Stimulated activated CD4-positive, alpha-beta T cell treated with anti-CD3 and anti-CD28 coated beads, TNF-alpha, amount 100 ng/mL, for 4 hours (primary cell): ENCODE measurements at regions not wholly inside any gene's neighbourhood (a gene's known extent, or its start where the extent isn't known, plus 50 kb on each side); places are given as distances from the start of the nearest gene placed in this dataset.

ENCODE experiments used
- DNase-seq, 3 experiments: peaks; one replicate each; pipeline ENCODE4 v3.0.0-alpha.2; 2020; ENCODE audit warnings: low read depth in 3 of 3

DNA sequence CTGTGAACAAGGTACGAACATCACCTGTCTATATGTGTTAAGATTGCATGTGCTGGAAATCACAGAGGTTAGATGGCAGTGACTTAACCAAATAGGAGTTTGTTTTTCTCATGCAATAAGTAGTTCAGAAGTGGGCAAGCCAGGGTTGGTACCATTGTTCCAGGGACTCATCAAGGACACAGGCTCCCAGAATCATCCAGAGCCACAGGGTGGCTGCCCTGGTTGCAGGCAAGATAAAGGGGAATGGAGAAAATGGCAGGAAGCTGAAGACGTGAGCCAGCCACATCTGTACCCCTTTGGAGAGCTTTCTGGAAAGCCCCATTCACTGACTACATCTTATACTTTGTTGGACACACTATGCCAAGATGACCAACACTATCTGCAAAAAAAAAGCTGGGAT, 126.0 kb upstream of the IL12B start:
- no peak for DNase-seq

DNA sequence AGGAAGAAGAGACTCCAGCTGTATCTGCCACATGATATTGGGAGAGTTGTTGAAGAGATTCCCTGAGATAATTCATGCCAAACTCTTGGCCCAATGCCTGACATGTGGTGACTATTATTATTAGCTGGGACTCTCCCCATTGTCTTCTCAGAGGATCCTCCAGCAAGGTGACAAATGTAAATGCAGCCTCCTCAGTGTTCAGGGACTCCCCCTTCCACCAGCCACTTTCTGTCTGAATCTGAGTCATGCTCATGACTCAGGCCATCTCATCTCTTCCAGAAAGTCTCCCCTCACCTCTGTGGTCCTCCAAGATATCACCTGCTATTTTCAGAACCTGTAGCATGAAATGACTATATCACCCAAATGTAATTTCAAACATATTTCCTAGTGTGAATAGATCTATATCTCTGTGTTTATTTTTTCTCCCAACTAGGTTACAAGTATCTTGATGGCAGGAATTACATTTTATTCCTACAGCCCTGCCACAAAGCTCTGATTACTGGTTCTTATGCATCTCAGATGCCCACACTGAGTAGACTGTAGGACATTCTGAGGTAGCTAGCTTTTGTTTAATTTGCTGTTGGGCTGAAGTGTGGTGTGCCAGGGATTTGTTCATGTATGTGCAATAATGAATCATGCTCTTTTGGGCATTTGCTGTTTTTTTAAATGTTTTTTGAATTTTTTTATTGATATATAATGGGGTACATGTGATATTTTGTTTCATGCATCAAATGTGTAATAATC, 126.6 kb upstream of the IL12B start:
- peak in 2 of 3 experiments; percentile 20 to 21 for DNase-seq

DNA sequence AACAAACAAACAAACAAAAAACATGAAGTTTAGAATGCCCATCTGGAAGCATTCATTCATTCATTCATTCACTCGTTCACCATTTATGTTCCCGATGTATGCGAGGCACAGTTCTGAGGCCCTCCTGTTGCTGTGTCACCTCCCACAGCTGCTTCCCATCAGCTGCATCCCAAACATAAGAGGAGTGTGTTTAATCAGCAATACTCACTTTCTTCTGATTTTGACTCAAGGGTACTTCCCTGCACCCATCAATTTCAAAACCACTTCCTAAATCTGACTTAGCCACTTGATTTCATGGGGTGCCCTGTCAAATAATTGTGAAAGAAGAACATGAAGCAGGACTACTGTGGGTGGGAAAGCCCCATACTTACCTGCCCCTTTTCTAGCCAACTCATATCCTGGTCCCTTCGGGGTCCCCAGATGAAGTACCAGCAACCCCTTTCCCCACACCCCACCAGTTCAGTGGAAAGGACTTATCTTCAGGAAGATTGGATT, 128.0 kb upstream of the IL12B start:
- no peak for DNase-seq

DNA sequence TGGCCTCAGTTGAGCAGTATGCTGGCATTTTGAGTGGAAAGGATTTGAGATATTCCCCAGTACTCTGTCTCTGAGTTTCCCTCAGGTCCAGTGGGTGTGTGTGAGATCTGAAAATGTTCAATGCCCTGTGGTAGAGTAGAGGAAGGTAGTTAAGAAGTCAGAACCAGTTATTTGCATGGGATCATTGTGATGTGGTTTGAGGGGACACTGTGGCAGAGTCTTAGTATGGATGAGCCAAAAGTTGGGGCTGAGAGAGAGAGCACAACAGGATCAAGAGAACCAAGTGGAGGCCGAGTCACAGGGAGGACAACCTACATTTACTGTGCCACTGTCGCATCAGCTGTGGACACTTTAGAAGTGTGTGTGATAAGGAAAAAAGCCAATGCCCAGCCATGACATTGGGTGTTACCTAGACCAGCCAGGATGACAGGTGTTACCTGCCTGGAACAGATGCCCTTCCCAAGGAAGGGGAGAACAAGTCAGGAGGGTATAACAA, 128.9 kb upstream of the IL12B start:
- no peak for DNase-seq

DNA sequence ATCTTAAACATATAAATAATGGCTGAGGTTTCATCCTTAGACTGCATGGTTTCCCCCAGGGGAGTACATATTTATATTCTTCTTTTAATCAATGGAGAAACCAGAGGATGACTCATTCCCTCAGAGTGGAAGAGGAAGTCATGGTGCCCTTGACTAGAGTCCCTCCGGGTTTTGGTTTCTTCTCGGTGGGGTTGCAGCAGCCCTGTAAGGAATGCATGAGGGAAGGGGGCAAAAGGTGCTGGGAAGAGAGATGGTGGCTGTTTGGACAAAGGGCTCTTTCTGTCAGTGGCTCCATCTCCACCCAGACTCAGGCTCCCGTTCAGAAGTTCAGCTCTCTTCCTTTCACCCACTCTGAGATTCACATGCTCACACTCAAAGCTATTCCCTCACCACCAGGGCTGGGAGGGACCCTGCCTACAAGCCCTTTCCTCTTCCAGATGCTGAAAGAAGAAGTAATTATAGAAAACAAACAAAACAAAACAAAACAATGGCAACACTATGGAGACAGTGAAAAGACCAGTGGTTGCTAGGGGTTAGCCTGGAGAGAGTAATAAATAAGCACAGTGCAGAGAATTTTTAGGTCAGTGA, 129.8 kb upstream of the IL12B start:
- DNase-seq = no peak

DNA sequence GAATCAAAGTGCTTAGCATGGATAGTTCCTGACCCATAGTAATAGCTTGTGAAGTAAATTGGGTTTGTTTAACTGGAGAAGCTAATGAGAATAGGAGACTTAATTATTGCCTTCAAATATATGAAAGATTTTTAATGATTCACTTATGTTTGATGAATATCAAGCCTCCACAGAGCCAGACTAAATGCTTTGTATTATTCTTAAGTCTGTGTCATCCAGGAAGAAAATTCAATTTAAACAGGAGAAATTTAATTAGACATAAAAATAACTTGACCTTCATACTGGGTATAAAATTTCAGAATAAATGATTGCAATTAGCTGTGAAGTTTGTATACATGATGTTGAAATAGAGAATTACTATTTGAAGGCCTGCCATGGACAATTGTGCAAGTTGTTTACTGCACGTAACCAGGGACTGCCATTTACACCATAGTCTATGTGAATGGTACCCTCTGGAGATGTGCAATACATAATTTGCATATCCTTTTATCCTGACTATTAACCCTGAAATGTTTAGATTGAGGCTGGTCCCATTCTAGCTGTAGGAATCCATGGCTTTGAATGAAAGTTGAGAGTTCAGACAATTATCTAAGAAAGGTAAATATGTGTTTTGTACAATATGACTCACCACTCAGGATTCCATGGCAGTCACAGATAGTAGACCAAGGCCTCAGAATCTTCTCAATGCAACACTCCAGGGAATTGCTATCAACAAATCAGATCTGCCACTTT, 133.5 kb upstream of the IL12B start:
- DNase-seq = no peak

DNA sequence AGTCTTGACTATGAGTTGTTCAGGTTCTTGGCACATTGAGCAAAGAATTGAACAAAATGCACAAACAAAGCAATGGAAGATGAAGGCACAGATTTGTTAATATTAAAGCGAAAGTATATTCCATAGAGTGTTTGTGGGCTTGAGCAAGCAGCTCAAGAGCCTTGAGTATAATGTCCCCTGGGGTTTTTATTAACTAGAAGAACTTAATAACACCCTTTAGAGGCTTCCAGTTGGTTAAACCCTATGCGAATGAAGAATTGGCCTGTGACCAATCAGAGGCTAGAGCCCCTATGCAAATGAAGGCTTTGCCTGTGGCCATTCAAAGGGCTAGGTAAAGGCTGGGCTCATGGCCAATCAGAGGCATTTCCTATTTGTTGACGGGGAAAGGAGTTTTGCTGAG, 135.3 kb upstream of the IL12B start:
- DNase-seq = no peak

DNA sequence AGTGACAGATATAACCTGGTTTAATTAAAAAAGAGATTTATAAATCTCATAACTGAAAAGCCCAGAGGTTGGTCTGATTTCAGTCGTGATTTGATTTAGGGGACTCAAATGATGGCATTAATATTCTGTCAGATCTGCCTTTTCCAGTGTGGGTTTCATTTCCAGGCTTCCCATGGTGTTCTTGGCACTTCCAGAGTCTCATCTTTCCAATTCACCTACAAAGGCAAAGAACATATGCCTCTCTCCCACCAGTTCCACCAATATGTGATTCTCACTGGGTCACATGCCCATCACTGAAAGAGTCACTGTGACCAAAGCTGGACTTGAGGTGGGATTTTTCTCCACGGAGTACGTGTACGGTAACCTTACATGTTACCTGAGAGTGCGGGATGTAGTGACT, 137.4 kb upstream of the IL12B start:
- no peak for DNase-seq

DNA sequence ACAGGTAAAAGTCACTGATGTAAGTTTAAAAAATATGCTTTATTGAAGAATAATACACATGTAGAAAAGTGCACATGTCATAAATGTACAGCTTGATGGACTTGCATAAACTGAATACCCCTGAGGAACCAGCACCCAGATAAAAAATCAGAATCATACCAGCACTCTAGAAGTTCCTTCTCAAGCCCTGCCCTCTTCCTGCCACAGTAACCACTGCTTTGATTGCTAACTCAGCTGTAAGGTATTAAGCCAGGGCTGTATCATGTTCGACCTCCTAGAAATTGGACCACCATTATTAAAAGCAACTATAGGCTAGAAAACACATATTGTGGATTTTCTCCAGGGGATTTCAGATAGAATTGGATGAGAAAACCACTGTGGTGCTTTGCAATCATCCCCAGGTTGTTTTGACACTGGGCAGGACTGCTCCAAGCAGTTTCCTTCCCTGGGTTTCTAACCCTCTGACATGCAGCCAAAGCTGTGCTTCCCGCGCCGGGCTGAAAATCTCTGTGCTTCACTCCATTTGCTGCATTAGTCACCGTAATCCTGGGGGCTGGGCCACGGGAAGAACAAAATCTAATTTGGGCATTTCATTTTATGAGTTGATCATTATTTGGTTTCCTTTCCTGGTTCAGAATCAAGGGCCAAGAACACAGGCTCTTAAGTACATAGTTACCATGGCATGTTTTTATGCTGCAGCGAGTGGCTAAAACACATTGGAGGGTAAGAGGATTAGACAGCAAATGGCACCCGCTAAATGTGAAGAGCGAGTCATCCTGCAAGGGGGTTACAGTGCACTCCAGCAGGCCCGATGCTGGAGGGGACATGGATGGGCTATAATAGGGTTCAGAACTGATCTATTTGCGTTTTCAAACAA, 139.4 kb upstream of the IL12B start:
- no peak for DNase-seq

DNA sequence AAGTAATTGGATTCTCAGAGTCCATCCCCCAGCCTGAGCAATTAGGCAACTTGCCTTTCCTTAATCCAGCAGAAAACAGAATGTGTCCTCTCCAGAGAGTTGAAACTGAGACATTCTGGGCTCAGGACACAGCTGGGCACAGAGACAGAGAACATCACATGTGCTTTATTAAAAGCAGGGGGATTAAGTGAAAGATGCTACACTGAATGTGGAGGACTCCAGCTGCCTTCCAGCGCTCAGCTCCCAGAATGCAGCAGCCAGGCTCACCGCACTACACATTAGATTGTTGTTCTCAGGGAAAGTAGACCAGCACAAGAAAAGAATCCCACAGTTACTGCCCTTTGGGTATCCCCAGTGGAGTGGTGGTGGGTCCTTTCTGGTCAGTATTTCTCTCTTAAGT, 141.6 kb upstream of the IL12B start:
- DNase-seq = no peak

DNA sequence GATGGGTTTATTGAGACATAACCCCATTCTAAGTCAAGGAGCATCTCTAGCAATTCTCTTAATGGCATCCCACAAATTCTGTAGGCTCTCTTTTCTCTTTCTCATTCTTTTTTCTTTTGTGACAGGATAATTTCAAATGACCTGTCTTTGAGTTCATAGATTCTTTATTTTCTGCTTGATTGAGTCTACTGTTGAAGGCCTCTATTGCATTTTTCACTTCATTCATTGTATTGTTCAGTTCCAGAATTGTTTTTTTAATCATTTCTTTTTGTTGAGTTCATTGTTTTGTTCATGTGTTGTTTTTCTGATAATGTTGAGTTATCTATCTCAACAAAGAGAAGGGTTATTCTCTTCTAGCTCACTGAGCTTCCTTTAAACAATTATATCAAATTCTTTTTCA, 144.7 kb upstream of the IL12B start:
- no peak for DNase-seq

DNA sequence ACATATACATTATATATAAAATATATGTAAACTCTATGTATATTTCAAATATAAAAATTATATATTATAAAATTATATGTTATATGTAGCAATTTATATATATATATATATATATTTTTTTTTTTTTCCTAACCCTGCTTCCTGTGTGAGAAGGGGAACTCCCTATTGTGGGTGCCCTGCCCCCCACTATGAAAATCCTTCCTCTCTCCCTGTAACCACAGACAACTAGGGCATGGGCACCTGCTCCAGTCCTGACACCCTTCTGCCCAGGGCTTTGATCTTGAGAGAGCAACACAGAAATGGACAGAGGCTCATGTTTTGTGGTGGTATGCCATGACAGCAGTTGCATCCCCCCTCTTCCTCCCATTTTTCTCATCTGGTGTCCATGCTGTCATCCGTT, 148.7 kb upstream of the IL12B start:
- DNase-seq = no peak

DNA sequence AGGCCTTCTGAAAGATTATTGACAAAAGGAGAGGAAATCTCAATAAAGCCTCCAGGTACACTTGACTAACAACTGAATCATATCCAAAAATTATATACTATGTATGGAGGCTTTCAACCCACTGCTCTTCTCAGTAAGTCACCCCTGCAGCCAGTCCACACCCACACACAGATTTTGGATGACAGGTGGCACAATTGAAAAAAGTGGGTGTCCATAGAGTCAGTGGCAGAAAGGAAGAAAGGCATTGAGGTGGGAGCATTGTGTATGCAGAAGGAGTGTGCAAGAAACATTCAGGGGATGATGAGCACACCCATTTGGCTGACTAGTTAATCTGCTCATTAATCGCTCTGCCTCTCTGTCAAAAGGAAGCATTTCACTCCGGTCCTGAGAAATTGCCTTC, 150.6 kb upstream of the IL12B start:
- DNase-seq = no peak

DNA sequence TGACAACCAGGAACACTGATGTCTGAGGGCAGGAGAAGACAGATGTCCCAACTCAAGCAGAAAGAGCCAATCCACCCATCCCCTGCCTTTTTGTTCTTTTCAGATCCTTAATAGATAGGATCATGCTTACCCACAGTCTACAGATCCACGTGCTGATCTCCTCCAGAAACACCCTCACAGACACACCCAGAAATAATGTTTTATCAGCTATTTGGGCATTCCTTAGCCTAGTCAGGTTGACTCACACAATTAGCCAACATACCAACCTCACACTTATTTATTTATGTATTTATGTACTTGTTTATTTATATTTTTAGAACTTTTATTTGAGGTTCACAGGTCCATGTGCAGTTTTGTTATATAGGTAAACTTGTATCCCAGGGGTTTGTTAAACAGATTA, 151.5 kb upstream of the IL12B start:
- no peak for DNase-seq

DNA sequence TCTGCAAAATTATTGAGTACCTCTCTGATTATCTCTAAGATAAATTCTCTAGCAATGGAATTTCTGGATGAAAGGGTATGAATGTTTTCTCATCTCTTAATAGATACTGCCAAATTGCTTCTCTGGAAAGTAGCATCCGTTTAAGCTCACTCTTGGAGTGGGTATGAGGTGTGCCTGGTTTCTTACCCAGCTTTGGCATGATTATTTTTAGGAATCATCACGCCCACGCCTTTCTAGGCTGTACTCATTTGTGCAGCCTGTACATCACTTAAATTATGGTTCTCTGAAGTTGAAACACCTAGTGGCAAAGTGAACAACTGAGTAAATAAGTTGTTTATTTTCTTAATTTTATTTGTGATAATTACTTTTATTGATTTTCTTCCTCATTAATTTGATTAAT, 156.5 kb upstream of the IL12B start:
- no peak for DNase-seq

DNA sequence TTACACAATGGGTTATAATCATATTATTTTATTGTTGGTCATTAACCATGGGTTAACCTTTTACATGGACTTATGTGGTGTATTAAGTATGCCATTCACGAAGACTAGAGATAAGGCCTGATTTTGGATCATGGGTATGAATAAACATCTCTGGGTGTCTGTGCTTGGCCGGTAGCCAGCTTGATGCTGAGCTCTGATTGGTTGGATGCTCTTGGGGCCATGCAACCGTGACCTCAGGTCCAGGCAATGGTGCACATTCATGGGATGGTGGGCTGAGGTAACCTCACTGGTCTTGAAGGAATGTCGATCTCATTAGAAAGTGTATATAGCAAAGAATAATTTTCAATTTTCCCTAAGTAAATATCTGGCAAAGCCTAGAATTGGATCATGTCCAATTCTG, 158.2 kb upstream of the IL12B start:
- DNase-seq = no peak

DNA sequence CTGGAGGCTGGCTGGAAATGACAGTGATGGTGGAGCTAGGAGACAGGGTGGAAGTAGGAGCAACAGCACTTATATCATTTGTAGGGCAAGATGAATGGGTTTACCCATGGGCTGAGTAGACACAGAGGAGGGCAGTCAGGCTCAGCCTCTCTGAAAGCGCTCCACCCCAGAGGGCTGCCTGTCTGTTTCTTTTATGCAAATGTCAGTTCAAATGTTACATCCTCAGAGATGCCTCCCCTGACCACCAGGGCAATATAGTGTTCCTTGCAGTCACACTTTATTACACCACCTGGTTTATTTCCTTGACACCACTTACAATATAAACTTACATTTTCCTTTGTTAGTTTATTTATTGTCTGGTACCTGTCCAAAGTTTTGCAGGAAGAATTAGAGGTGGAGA, 159.5 kb upstream of the IL12B start:
- DNase-seq = no peak

DNA sequence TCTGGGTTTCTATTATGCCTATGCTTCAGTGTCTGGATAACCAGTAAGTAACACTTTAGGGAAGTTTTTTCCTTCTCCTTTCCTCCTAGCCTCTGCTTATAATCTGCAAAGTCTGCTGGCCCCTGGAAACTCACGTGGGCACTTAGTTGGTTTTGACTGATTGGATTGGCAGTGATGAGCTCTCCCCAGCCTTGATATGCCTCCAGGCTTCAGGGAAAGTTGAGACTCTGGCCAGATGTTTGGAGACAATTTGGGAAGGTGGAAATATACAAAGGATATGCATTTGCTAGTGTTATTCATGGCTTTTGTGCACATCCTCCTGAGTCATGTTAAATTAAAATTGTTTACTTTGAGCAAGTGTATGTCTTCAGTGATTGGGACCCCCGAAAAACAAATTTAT, 160.2 kb upstream of the IL12B start:
- DNase-seq = no peak

DNA sequence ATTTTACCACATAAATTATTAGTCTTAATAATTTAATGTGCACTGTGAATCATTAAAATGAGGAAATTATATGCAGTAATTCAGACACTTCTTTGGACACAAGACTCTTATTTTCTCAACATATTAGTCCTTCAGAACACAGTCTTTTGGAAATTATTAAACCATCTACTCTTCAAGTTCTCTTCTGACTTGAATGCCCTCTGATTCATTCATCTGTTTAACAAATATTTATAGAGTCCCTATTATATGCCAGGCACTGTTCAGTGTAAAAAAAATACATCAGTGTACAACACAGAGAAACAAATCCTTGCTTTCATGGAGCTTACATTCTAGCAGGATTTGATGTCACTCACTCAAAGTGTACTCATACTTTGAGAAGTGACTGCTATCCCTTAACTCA, 163.4 kb upstream of the IL12B start:
- DNase-seq = no peak

DNA sequence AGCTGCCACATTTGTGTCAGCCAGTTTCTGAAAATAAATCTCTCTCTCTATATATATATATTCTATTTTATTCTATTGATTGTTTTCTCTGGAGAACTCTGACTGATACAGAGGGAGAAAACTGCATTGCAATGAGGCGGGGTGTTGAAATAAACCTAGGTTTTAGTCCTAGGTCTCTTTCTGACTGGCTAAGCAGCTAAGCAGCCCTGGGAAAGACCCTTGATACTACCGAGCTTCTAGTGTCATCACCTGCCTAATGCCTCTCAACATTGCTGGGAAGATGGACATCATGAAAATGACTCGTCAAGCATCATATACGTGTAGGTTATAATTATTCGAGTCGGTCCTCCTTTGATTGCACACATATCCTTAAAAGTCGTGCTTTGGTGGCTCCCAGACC, 166.5 kb upstream of the IL12B start:
- DNase-seq = no peak

DNA sequence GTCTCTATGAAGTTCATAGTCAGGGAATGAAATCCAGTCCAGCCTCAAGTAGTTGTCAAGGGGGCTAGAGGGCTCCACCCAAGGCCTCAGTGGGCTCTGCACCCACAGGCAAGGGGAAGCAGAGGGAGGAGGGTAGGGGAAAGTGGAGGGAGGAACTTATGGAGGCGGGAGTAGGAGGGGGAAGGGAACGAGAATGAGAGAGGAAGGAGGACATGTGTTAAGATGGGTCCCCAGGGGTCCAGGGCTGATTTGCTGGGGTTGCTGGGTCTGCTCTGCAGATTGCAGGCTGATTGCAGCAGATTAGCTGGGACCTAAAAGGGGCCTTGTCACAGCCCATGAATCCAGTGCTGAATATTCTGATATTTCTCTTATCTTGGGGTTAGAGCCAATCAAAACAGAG, 166.9 kb upstream of the IL12B start:
- no peak for DNase-seq

DNA sequence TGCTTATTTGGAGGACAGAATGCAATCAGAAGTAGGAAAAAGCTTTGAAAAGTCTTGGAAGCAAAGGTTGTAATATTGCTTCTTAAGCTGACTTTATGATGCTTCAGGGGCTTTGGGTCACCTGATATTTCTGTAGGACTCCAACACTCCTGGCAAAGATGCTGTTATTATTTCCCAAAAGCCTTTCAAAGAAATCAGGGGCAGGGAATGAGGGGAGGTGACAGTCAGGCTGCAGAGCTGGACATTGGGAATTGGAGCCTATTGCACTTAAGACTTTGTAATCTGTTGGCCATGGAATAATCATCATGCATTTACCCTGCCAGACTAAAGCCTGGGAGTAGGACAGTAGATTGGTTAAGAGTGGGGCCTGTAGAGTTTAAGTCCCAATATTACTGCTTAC, 168.3 kb upstream of the IL12B start:
- no peak for DNase-seq
